Small intestine (tissue), 7 donors: ENCODE measurements at regions not wholly inside any gene's neighbourhood (a gene's known extent, or its start where the extent isn't known, plus 50 kb on each side); places are given as distances from the start of the nearest gene placed in this dataset.

Source experiments
- DNase-seq, 2 donors: peaks; one replicate each; pipeline versions ENCODE4 v3.0.0 to v3.0.0-alpha.2; 2013
- FAIRE-seq: peaks from 2 replicates; lab custom pipeline; 2012; peaks lifted over from hg19 to GRCh38; lab: Jason Lieb, UNC
- H3K27ac ChIP-seq, 3 donors: one replicate each; pipeline ENCODE4 v1.5.1; 2013; ENCODE audit warnings: low read length in 2 of 3, mild to moderate bottlenecking in 2 of 3, control low read depth in 1 of 3, inconsistent platforms in 1 of 3, low read depth in 1 of 3, moderate library complexity in 1 of 3
- H3K27me3 ChIP-seq, 3 donors: one replicate each; pipeline ENCODE4 v1.6.1; 2013; ENCODE audit warnings: low read length in 3 of 3, inconsistent platforms in 1 of 3; ENCODE audit not compliant: control insufficient read depth in 3 of 3, insufficient read depth in 3 of 3
- H3K36me3 ChIP-seq, 3 donors: one replicate each; pipeline ENCODE4 v1.6.1; 2013; ENCODE audit warnings: low read length in 3 of 3, inconsistent platforms in 1 of 3, low read depth in 1 of 3, mild to moderate bottlenecking in 1 of 3, moderate library complexity in 1 of 3; ENCODE audit not compliant: control insufficient read depth in 3 of 3, insufficient read depth in 2 of 3
- H3K4me1 ChIP-seq, 3 donors: one replicate each; pipeline ENCODE4 v1.6.1; 2013; ENCODE audit warnings: low read length in 2 of 3, inconsistent platforms in 1 of 3, low read depth in 1 of 3, mild to moderate bottlenecking in 1 of 3, moderate library complexity in 1 of 3; ENCODE audit not compliant: control insufficient read depth in 3 of 3, insufficient read depth in 2 of 3
- H3K4me3 ChIP-seq, 3 donors: one replicate each; pipeline ENCODE4 v1.5.1; 2013; ENCODE audit warnings: low read length in 3 of 3, control low read depth in 1 of 3, inconsistent platforms in 1 of 3, low read depth in 1 of 3, mild to moderate bottlenecking in 1 of 3, moderate library complexity in 1 of 3
- H3K9me3 ChIP-seq, 2 donors: one replicate each; pipeline ENCODE4 v1.6.1; 2013; ENCODE audit warnings: low read depth in 1 of 2, low read length in 1 of 2; ENCODE audit not compliant: control insufficient read depth in 2 of 2, insufficient read depth in 1 of 2
- WGBS, 3 donors: extraction: QIAGEN DNeasy Blood & Tissue Kit; methylation state at CpG; one replicate each; pipeline ENCODE4 v1.1.7; 2013; 5-methylcytosine and 5-hydroxymethylcytosine counted together
- donor health status: healthy with polysubstance abuse.
- donor health status: control.
- donor health status: control.
- donor health status: Bipolar disorder and iron deficiency.
- donor health status: healthy.

GRCh38 chr1:187114792-187115191, 286.0 kb downstream of the PLA2G4A start:
- FAIRE-seq: no peak
- DNase-seq: no peak

GRCh38 chr1:187121661-187122060, 292.9 kb downstream of the PLA2G4A start:
- no peaks in the 10 kb centered on the region for H3K9me3 ChIP-seq

More at GRCh38 chr1:187114792-187115191, 286.0 kb downstream of the PLA2G4A start:
- H3K27me3 ChIP-seq: no peaks in the 10 kb centered on the region
- H3K36me3 ChIP-seq: no peaks in the 10 kb centered on the region
- H3K4me1 ChIP-seq: no peaks in the 10 kb centered on the region
- H3K4me3 ChIP-seq: no peak overlapping the region
- H3K27ac ChIP-seq: no peak overlapping the region
- no peaks in the 10 kb centered on the region for H3K9me3 ChIP-seq

GRCh38 chr1:187122566-187122965, 293.8 kb downstream of the PLA2G4A start:
- no peaks in the 10 kb centered on the region for H3K4me1 ChIP-seq
- no peak for FAIRE-seq
- 78 to 83% (median 80%) methylated on average over 2 of the region's 2 CpGs for WGBS, 3 donors
- no peaks in the 10 kb centered on the region for H3K27me3 ChIP-seq
- no peak for DNase-seq
- no peak overlapping the region for H3K27ac ChIP-seq
- no peak overlapping the region for H3K4me3 ChIP-seq
- H3K9me3 ChIP-seq: no peaks in the 10 kb centered on the region
- no peaks in the 10 kb centered on the region for H3K36me3 ChIP-seq

More at GRCh38 chr1:187121661-187122060, 292.9 kb downstream of the PLA2G4A start:
- no peak for FAIRE-seq
- no peaks in the 10 kb centered on the region for H3K4me1 ChIP-seq
- no peak for DNase-seq
- no peaks in the 10 kb centered on the region for H3K27me3 ChIP-seq
- H3K27ac ChIP-seq: no peak overlapping the region
- no peak overlapping the region for H3K4me3 ChIP-seq
- H3K36me3 ChIP-seq: no peaks in the 10 kb centered on the region

- no peaks in the 10 kb centered on the region for H3K27me3 ChIP-seq
- H3K9me3 ChIP-seq: peaks cover 0 to 5% of the 10 kb centered on the region in 2 donors
- H3K36me3 ChIP-seq: no peaks in the 10 kb centered on the region
- DNase-seq (no peak), FAIRE-seq (no peak)
- whole genome bisulfite sequencing, 3 donors: 3 to 71% (median 34%) methylated on average over 1 of the region's 1 CpG
- H3K4me3 ChIP-seq: no peak overlapping the region
- H3K4me1 ChIP-seq: no peaks in the 10 kb centered on the region
- H3K27ac ChIP-seq: no peak overlapping the region
Observed at GRCh38 chr1:187129132-187129531, 300.4 kb downstream of the PLA2G4A start.

- DNase-seq: no peak
- no peak overlapping the region for H3K4me3 ChIP-seq
- no peaks in the 10 kb centered on the region for H3K27me3 ChIP-seq
- no peak overlapping the region for H3K27ac ChIP-seq
- no peaks in the 10 kb centered on the region for H3K4me1 ChIP-seq
- FAIRE-seq: no peak
- H3K9me3 ChIP-seq: no peaks in the 10 kb centered on the region
- no peaks in the 10 kb centered on the region for H3K36me3 ChIP-seq
Observed at GRCh38 chr1:187143783-187144182, 315.0 kb downstream of the PLA2G4A start.

- WGBS, 3 donors: 9 to 91% (median 47%) methylated on average over 1 of the region's 1 CpG
- DNase-seq (no peak), FAIRE-seq (no peak)
- H3K4me3 ChIP-seq: no peak overlapping the region
- H3K9me3 ChIP-seq: no peaks in the 10 kb centered on the region
- no peaks in the 10 kb centered on the region for H3K36me3 ChIP-seq
- H3K4me1 ChIP-seq: no peaks in the 10 kb centered on the region
- H3K27ac ChIP-seq: no peak overlapping the region
- H3K27me3 ChIP-seq: no peaks in the 10 kb centered on the region
Observed at GRCh38 chr1:187146388-187146787, 317.6 kb downstream of the PLA2G4A start.

- no peaks in the 10 kb centered on the region for H3K27me3 ChIP-seq
- no peaks in the 10 kb centered on the region for H3K4me1 ChIP-seq
- H3K27ac ChIP-seq: no peak overlapping the region
- FAIRE-seq: no peak
- no peak for DNase-seq
- H3K36me3 ChIP-seq: no peaks in the 10 kb centered on the region
- no peak overlapping the region for H3K4me3 ChIP-seq
- peaks cover 0 to 16% of the 10 kb centered on the region in 2 donors for H3K9me3 ChIP-seq
Observed at GRCh38 chr1:187151555-187151954, 322.8 kb downstream of the PLA2G4A start.

GRCh38 chr1:187153047-187153446, 324.3 kb downstream of the PLA2G4A start:
- WGBS, 3 donors: 3 to 91% (median 50%) methylated on average over 1 of the region's 1 CpG
- Histone ChIP-seq H3K4me3 (no peak overlapping the region), H3K27me3 (no peaks in the 10 kb centered on the region), H3K27ac (no peak overlapping the region), H3K36me3 (no peaks in the 10 kb centered on the region), H3K9me3 (peaks cover 0 to 16% of the 10 kb centered on the region in 2 donors), H3K4me1 (no peaks in the 10 kb centered on the region)
- no peak for FAIRE-seq
- DNase-seq: no peak

- WGBS, 3 donors: 49 to 74% (median 67%) methylated on average over 1 of the region's 1 CpG
- Histone ChIP-seq H3K27me3 (no peaks in the 10 kb centered on the region), H3K27ac (no peak overlapping the region), H3K4me1 (no peaks in the 10 kb centered on the region), H3K4me3 (no peak overlapping the region), H3K9me3 (peaks cover 0 to 13% of the 10 kb centered on the region in 2 donors), H3K36me3 (no peaks in the 10 kb centered on the region)
- DNase-seq: no peak
- no peak for FAIRE-seq
Observed at GRCh38 chr1:187157115-187157514, 328.4 kb downstream of the PLA2G4A start.
